ENCODE measurements at regions not wholly inside any gene's neighbourhood (a gene's known extent, or its start where the extent isn't known, plus 50 kb on each side); places are given as distances from the start of the nearest gene placed in this dataset.

- FAIRE-seq: no peak
- intact Hi-C loops (cut with DNase I): no loop called here
- Histone ChIP-seq H3K4me1 (ENCODE audit: control insufficient read depth in 2 of 3, insufficient read depth in 2 of 3, low read depth in 1 of 3, low read length in 3 of 3) (no peaks in the 10 kb centered on the region), H3K4me3 (ENCODE audit: low read length in 3 of 3) (no peak overlapping the region), H3K27ac (ENCODE audit: low read depth in 2 of 2, low read length in 2 of 2) (no peak overlapping the region), H3K27me3 (ENCODE audit: control insufficient read depth, insufficient read depth, low read length) (no peaks in the 10 kb centered on the region), H3K9ac (ENCODE audit: low read length in 3 of 3) (no peak overlapping the region), H3K9me3 (ENCODE audit: control insufficient read depth in 2 of 3, insufficient read depth in 1 of 3, low read length in 3 of 3) (peaks cover 0 to 6% (median 2%) of the 10 kb centered on the region in 3 donors), H3K36me3 (ENCODE audit: control insufficient read depth in 2 of 3, insufficient read depth in 3 of 3, low read length in 3 of 3) (no peaks in the 10 kb centered on the region)
- TF ChIP-seq CTCF (IDR thresholded peaks at IDR 0.05; ENCODE audit: borderline replicate concordance, extremely low read depth, insufficient read depth): no peak
- no peak for DNase-seq
Measured at GRCh38 chr13:76570510-76570971, 315.7 kb downstream of the KCTD12 start.

GRCh38 chr13:76556627-76557026 lies 329.6 kb downstream of the KCTD12 start:
- no peaks in the 10 kb centered on the region for H3K9me3 ChIP-seq (ENCODE audit: control insufficient read depth in 2 of 3, insufficient read depth in 1 of 3, low read length in 3 of 3)
- H3K27ac ChIP-seq (ENCODE audit: low read depth in 2 of 2, low read length in 2 of 2): no peak overlapping the region
- peak in 2 of 5 donors; percentile 19 to 33 for DNase-seq
- H3K36me3 ChIP-seq (ENCODE audit: control insufficient read depth in 2 of 3, insufficient read depth in 3 of 3, low read length in 3 of 3): no peaks in the 10 kb centered on the region
- no peak overlapping the region for H3K9ac ChIP-seq (ENCODE audit: low read length in 3 of 3)
- TF ChIP-seq CTCF (IDR thresholded peaks at IDR 0.05; ENCODE audit: borderline replicate concordance, extremely low read depth, insufficient read depth): no peak
- no peaks in the 10 kb centered on the region for H3K4me1 ChIP-seq (ENCODE audit: control insufficient read depth in 2 of 3, insufficient read depth in 2 of 3, low read depth in 1 of 3, low read length in 3 of 3)
- no peaks in the 10 kb centered on the region for H3K27me3 ChIP-seq (ENCODE audit: control insufficient read depth, insufficient read depth, low read length)
- intact Hi-C loops (cut with DNase I): no loop called here
- FAIRE-seq: no peak
- no peak overlapping the region for H3K4me3 ChIP-seq (ENCODE audit: low read length in 3 of 3)

GRCh38 chr13:76552807-76553206 lies 333.4 kb downstream of the KCTD12 start:
- H3K9me3 ChIP-seq (ENCODE audit: control insufficient read depth in 2 of 3, insufficient read depth in 1 of 3, low read length in 3 of 3): no peaks in the 10 kb centered on the region
- no peaks in the 10 kb centered on the region for H3K27me3 ChIP-seq (ENCODE audit: control insufficient read depth, insufficient read depth, low read length)
- H3K9ac ChIP-seq (ENCODE audit: low read length in 3 of 3): no peak overlapping the region
- FAIRE-seq (no peak), DNase-seq (no peak)
- H3K27ac ChIP-seq (ENCODE audit: low read depth in 2 of 2, low read length in 2 of 2): no peak overlapping the region
- TF ChIP-seq CTCF (IDR thresholded peaks at IDR 0.05; ENCODE audit: borderline replicate concordance, extremely low read depth, insufficient read depth): no peak
- intact Hi-C loops (cut with DNase I): no loop called here
- no peaks in the 10 kb centered on the region for H3K4me1 ChIP-seq (ENCODE audit: control insufficient read depth in 2 of 3, insufficient read depth in 2 of 3, low read depth in 1 of 3, low read length in 3 of 3)
- H3K4me3 ChIP-seq (ENCODE audit: low read length in 3 of 3): no peak overlapping the region
- H3K36me3 ChIP-seq (ENCODE audit: control insufficient read depth in 2 of 3, insufficient read depth in 3 of 3, low read length in 3 of 3): no peaks in the 10 kb centered on the region

Data from kidney (tissue), 13 donors.